Mesendoderm (in vitro differentiated cells): ENCODE measurements at regions not wholly inside any gene's neighbourhood (a gene's known extent, or its start where the extent isn't known, plus 50 kb on each side); places are given as distances from the start of the nearest gene placed in this dataset.

ENCODE experiments used
- DNase-seq: peaks from one replicate; pipeline ENCODE4 v3.0.0; 2013
- H2AK5ac ChIP-seq: 2 replicates; pipeline ENCODE4 v1.6.1; 2013; ENCODE audit warnings: low read length, inconsistent platforms
- H2BK120ac ChIP-seq: 2 replicates; pipeline ENCODE4 v1.6.1; 2013; ENCODE audit warnings: low read depth, mild to moderate bottlenecking, low read length, moderate library complexity, mixed read lengths
- H2BK15ac ChIP-seq: replicated peaks from 2 replicates; pipeline ENCODE4 v1.6.1; 2013; ENCODE audit warnings: low read depth, mild to moderate bottlenecking, moderate library complexity
- H2BK5ac ChIP-seq: 2 replicates; pipeline ENCODE4 v1.6.1; 2013; ENCODE audit warnings: low read length, inconsistent platforms
- H3K18ac ChIP-seq: 2 replicates; pipeline ENCODE4 v1.6.1; 2013; ENCODE audit warnings: mild to moderate bottlenecking, low read length, mixed read lengths
- H3K23ac ChIP-seq: one replicate; pipeline ENCODE4 v1.6.1; 2013; ENCODE audit warnings: low read length
- H3K27ac ChIP-seq: 2 replicates; pipeline ENCODE4 v1.5.1; 2013; ENCODE audit warnings: low read depth, mild to moderate bottlenecking, inconsistent platforms, low read length, moderate library complexity
- H3K27me3 ChIP-seq: 2 replicates; pipeline ENCODE4 v1.6.1; 2013; ENCODE audit warnings: low read length, control low read depth, mild to moderate bottlenecking, inconsistent platforms; ENCODE audit not compliant: insufficient read depth, poor library complexity
- H3K36me3 ChIP-seq: 2 replicates; pipeline ENCODE4 v1.6.1; 2013; ENCODE audit warnings: low read length, inconsistent platforms; ENCODE audit not compliant: control insufficient read depth, insufficient read depth
- H3K4ac ChIP-seq: one replicate; pipeline ENCODE4 v1.6.1; 2013; ENCODE audit warnings: low read depth, mild to moderate bottlenecking, low read length, moderate library complexity
- H3K4me1 ChIP-seq: 2 replicates; pipeline ENCODE4 v1.6.1; 2013; ENCODE audit warnings: low read depth, low read length, inconsistent platforms; ENCODE audit not compliant: control insufficient read depth
- H3K4me2 ChIP-seq: 2 replicates; pipeline ENCODE4 v1.6.1; 2013; ENCODE audit warnings: low read length
- H3K4me3 ChIP-seq: 2 replicates; pipeline ENCODE4 v1.5.1; 2013; ENCODE audit warnings: mild to moderate bottlenecking, low read length
- H3K56ac ChIP-seq: one replicate; pipeline ENCODE4 v1.6.1; 2013; ENCODE audit warnings: low read length
- H3K79me1 ChIP-seq: 2 replicates; pipeline ENCODE4 v1.6.1; 2013; ENCODE audit warnings: low read length, inconsistent platforms
- H3K79me2 ChIP-seq: 2 replicates; pipeline ENCODE4 v1.6.1; 2013; ENCODE audit warnings: mild to moderate bottlenecking, low read length; ENCODE audit not compliant: control insufficient read depth, insufficient read depth
- H3K9ac ChIP-seq: 2 replicates; pipeline ENCODE4 v1.6.1; 2013; ENCODE audit warnings: low read length, inconsistent platforms
- H4K5ac ChIP-seq: one replicate; pipeline ENCODE4 v1.6.1; 2013; ENCODE audit warnings: low read length
- H4K8ac ChIP-seq: one replicate; pipeline ENCODE4 v1.6.1; 2013; ENCODE audit warnings: low read depth, mild to moderate bottlenecking, control low read depth, low read length, moderate library complexity
- whole genome bisulfite sequencing: extraction: QIAGEN DNeasy Blood & Tissue Kit; methylation state at CpG from one replicate; pipeline ENCODE4 v1.1.7; 2013; ENCODE audit warnings: low lambda C conversion rate, missing lambda C conversion rate; ENCODE audit not compliant: insufficient coverage; ENCODE audit errors: extremely low coverage; 5-methylcytosine and 5-hydroxymethylcytosine counted together

- Histone ChIP-seq H3K4me3 (no peak overlapping the region), H4K5ac (no peak overlapping the region), H3K27ac (no peak overlapping the region), H4K8ac (no peak overlapping the region), H3K4me1 (peaks cover 3% of the 10 kb centered on the region), H3K79me2 (no peaks in the 10 kb centered on the region), H3K36me3 (no peaks in the 10 kb centered on the region), H3K9ac (no peak overlapping the region), H2BK5ac (no peak overlapping the region), H2BK15ac (no peak overlapping the region), H2BK120ac (no peak overlapping the region), H3K56ac (peak overlapping the region; percentile 7), H3K4me2 (no peak overlapping the region), H3K27me3 (no peaks in the 10 kb centered on the region), H3K23ac (no peak overlapping the region), H2AK5ac (no peak overlapping the region), H3K79me1 (no peaks in the 10 kb centered on the region), H3K18ac (no peak overlapping the region), H3K4ac (no peak overlapping the region)
- WGBS: no CpG with 5 or more reads among the region's 14 CpGs
- DNase-seq: no peak
Observed at GRCh38 chr11:119472856-119473222, 49.9 kb upstream of the THY1 start.
